Upper lobe of left lung (tissue), 4 donors: ENCODE measurements at regions not wholly inside any gene's neighbourhood (a gene's known extent, or its start where the extent isn't known, plus 50 kb on each side); places are given as distances from the start of the nearest gene placed in this dataset.

ENCODE experiments used
- EP300 ChIP-seq, 4 donors: sonication (generic); formaldehyde crosslinking; IDR thresholded peaks; one replicate each; pipeline ENCODE4 v1.5.1; 2017; ENCODE audit warnings: antibody characterized with exemption in 4 of 4, control low read depth in 2 of 4
- POLR2A ChIP-seq, 4 donors: fragments of 450-650 bp; IDR thresholded peaks; one replicate each; pipeline ENCODE4 v1.5.1; 2016 to 2017; ENCODE audit warnings: antibody characterized with exemption in 4 of 4, mild to moderate bottlenecking in 2 of 4
- TF ChIP-seq, protein P1 (sequence below), 6 experiments: fragments of 450-650 bp in 4 of 6; fragments of 200-600 bp in 2 of 6; sonication (generic) in 2 of 6; IDR thresholded peaks; one replicate each; pipeline ENCODE4 v1.5.1; 2016 to 2019; ENCODE audit warnings: antibody characterized with exemption in 6 of 6

- no peak for TF ChIP-seq POLR2A (IDR thresholded peaks at IDR 0.05)
- TF ChIP-seq EP300 (IDR thresholded peaks at IDR 0.05): no peak
- TF ChIP-seq, protein P1, sequence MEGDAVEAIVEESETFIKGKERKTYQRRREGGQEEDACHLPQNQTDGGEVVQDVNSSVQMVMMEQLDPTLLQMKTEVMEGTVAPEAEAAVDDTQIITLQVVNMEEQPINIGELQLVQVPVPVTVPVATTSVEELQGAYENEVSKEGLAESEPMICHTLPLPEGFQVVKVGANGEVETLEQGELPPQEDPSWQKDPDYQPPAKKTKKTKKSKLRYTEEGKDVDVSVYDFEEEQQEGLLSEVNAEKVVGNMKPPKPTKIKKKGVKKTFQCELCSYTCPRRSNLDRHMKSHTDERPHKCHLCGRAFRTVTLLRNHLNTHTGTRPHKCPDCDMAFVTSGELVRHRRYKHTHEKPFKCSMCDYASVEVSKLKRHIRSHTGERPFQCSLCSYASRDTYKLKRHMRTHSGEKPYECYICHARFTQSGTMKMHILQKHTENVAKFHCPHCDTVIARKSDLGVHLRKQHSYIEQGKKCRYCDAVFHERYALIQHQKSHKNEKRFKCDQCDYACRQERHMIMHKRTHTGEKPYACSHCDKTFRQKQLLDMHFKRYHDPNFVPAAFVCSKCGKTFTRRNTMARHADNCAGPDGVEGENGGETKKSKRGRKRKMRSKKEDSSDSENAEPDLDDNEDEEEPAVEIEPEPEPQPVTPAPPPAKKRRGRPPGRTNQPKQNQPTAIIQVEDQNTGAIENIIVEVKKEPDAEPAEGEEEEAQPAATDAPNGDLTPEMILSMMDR (IDR thresholded peaks at IDR 0.05): no peak
These were observed 886.7 kb upstream of the GHITM start for GRCh38 chr10:83252596-83252995.
